ENCODE measurements at regions not wholly inside any gene's neighbourhood (a gene's known extent, or its start where the extent isn't known, plus 50 kb on each side); places are given as distances from the start of the nearest gene placed in this dataset.

DNA sequence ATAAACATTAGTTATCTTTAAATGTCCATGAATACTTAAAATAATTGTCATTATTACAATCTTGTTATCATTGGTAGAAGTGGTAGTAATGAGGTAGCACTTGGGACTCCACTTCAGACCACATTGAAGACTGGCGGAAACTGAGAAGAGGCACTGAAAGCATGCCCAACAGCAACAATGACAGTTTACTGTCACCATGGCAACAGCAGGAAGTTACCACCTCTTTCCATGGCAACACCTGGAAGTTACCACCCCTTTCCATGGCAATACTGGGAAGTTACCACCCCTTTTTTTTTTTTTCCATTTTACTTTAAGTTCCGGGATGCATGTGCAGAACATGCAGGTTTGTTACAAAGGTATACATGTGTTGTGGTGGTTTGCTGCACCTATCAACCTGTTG is 494.9 kb upstream of the RBFOX1 start:
- intact Hi-C loops (cut with DNase I; ENCODE audit: low total_unique reads) (no loop called here), in situ Hi-C loops (cut with MboI; ENCODE audit: low pct_ligation_motif_present in 1 of 4, low pct_unique_long_range_greater_than_20kb in 1 of 4, low sequenced_read_pairs in 3 of 4) (no loop called here)
- no peak for TF ChIP-seq POLR2A (IDR thresholded peaks at IDR 0.05)
- TF ChIP-seq EP300 (IDR thresholded peaks at IDR 0.05; ENCODE audit: low read depth), result no peak
- TF ChIP-seq POLR2AphosphoS5 (IDR thresholded peaks at IDR 0.05), result no peak
- TF ChIP-seq, protein P1, sequence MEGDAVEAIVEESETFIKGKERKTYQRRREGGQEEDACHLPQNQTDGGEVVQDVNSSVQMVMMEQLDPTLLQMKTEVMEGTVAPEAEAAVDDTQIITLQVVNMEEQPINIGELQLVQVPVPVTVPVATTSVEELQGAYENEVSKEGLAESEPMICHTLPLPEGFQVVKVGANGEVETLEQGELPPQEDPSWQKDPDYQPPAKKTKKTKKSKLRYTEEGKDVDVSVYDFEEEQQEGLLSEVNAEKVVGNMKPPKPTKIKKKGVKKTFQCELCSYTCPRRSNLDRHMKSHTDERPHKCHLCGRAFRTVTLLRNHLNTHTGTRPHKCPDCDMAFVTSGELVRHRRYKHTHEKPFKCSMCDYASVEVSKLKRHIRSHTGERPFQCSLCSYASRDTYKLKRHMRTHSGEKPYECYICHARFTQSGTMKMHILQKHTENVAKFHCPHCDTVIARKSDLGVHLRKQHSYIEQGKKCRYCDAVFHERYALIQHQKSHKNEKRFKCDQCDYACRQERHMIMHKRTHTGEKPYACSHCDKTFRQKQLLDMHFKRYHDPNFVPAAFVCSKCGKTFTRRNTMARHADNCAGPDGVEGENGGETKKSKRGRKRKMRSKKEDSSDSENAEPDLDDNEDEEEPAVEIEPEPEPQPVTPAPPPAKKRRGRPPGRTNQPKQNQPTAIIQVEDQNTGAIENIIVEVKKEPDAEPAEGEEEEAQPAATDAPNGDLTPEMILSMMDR (IDR thresholded peaks at IDR 0.05), result no peak
- H3K9me3 ChIP-seq, result peaks cover 0 to 3% of the 10 kb centered on the region in 2 donors
- H3K27ac ChIP-seq, result no peak overlapping the region
- H3K4me1 ChIP-seq, result no peaks in the 10 kb centered on the region
- H3K4me3 ChIP-seq, result no peak overlapping the region
- H3K36me3 ChIP-seq, result no peaks in the 10 kb centered on the region
- DNase-seq, result no peak
- WGBS, 2 donors (ENCODE audit: low coverage in 1 of 2), result 94 to 96% methylated on average over 2 of the region's 2 CpGs
- H3K27me3 ChIP-seq, result no peaks in the 10 kb centered on the region

DNA sequence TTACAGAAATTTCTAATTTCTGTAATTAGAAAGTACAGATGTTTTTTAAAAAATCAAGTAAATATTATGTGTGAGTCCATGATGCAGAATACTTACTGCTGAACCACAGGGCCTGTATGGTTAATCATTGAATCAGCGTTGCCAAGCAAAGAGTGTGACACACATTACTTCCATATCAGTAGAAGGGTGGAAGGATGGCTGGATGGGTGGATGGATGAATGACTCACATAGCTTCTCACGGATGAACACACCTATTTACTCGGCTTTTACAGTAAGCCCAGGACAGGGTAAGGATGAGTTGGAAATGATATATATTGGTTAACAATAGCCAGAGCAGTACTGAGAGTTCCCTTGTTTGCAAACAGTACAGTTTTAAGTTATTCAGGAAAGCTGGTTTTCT is 495.9 kb upstream of the RBFOX1 start:
- no peak overlapping the region for H3K4me3 ChIP-seq
- H3K9me3 ChIP-seq, result peaks cover 0 to 3% of the 10 kb centered on the region in 2 donors
- WGBS, 2 donors (ENCODE audit: low coverage in 1 of 2), result 76 to 84% methylated on average over 3 of the region's 3 CpGs
- no peak for DNase-seq
- no peak for TF ChIP-seq POLR2AphosphoS5 (IDR thresholded peaks at IDR 0.05)
- TF ChIP-seq, protein P1 (IDR thresholded peaks at IDR 0.05), result no peak
- no peak for TF ChIP-seq POLR2A (IDR thresholded peaks at IDR 0.05)
- TF ChIP-seq EP300 (IDR thresholded peaks at IDR 0.05; ENCODE audit: low read depth), result no peak
- no peaks in the 10 kb centered on the region for H3K27me3 ChIP-seq
- H3K36me3 ChIP-seq, result no peaks in the 10 kb centered on the region
- H3K27ac ChIP-seq, result no peak overlapping the region
- intact Hi-C loops (cut with DNase I; ENCODE audit: low total_unique reads), result no loop called here
- in situ Hi-C loops (cut with MboI; ENCODE audit: low pct_ligation_motif_present in 1 of 4, low pct_unique_long_range_greater_than_20kb in 1 of 4, low sequenced_read_pairs in 3 of 4), result no loop called here
- no peaks in the 10 kb centered on the region for H3K4me1 ChIP-seq

DNA sequence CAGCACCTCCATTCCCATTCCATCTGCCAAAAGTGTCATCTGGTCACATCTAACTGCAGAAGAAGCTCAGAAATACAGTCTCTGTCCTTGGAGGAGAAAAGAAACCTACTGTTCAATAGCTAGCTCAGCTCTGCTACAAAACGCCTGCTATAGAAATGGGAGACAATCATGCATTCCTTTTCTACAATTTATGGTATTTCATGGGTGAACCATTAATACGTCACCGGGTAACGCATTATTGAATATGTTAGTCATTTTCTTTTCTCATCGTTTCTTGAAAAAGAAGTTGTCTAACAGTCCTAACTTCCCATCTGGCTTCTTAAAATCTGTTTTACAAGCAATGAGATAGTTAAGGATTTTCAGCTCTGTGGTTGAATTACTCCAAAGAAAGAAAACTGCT is 496.7 kb upstream of the RBFOX1 start:
- DNase-seq, result no peak
- no peak overlapping the region for H3K27ac ChIP-seq
- no peak overlapping the region for H3K4me3 ChIP-seq
- intact Hi-C loops (cut with DNase I; ENCODE audit: low total_unique reads) (loop anchor here (1.0 kb wide), 1 partner anchor 16 kb away; no protein-coding TSS in a partner anchor), in situ Hi-C loops (cut with MboI; ENCODE audit: low pct_ligation_motif_present in 1 of 4, low pct_unique_long_range_greater_than_20kb in 1 of 4, low sequenced_read_pairs in 3 of 4) (no loop called here)
- H3K36me3 ChIP-seq, result no peaks in the 10 kb centered on the region
- WGBS, 2 donors (ENCODE audit: low coverage in 1 of 2), result 80 to 86% methylated on average over 5 of the region's 5 CpGs
- no peaks in the 10 kb centered on the region for H3K27me3 ChIP-seq
- H3K9me3 ChIP-seq, result peaks cover 0 to 3% of the 10 kb centered on the region in 2 donors
- no peaks in the 10 kb centered on the region for H3K4me1 ChIP-seq
- TF ChIP-seq, protein P1 (IDR thresholded peaks at IDR 0.05), result no peak
- TF ChIP-seq POLR2A (IDR thresholded peaks at IDR 0.05) (no peak), EP300 (IDR thresholded peaks at IDR 0.05; ENCODE audit: low read depth) (no peak), POLR2AphosphoS5 (IDR thresholded peaks at IDR 0.05) (no peak)

DNA sequence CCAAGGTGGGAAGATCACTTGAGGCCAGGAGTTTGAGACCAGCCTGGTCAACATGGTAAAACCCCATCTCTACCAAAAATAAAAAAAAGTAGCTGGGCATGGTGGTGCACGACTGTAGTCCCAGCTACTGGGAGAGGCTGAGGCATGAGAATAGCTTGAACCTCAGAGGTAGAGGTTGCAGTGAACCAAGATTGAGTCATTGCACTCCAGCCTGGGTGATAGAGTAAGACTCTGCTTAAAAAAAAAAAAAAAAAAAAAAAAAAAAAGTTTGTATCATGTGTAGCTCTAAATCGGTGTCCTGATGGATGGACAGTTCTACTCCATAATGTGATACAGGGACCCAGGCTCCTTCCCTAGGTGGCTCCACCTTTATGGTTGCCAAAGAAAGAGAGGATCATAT is 497.1 kb upstream of the RBFOX1 start:
- H3K4me3 ChIP-seq, result no peak overlapping the region
- TF ChIP-seq, protein P1 (IDR thresholded peaks at IDR 0.05), result no peak
- TF ChIP-seq POLR2AphosphoS5 (IDR thresholded peaks at IDR 0.05), result no peak
- TF ChIP-seq EP300 (IDR thresholded peaks at IDR 0.05; ENCODE audit: low read depth), result no peak
- TF ChIP-seq POLR2A (IDR thresholded peaks at IDR 0.05), result no peak

More for the DNA sequence above, 497.1 kb upstream of the RBFOX1 start:
- DNase-seq, result no peak
- no peak overlapping the region for H3K27ac ChIP-seq
- intact Hi-C loops (cut with DNase I; ENCODE audit: low total_unique reads), result loop anchor here (1.0 kb wide), 1 partner anchor 15 kb away; no protein-coding TSS in a partner anchor
- H3K27me3 ChIP-seq, result no peaks in the 10 kb centered on the region
- in situ Hi-C loops (cut with MboI; ENCODE audit: low pct_ligation_motif_present in 1 of 4, low pct_unique_long_range_greater_than_20kb in 1 of 4, low sequenced_read_pairs in 3 of 4), result no loop called here
- peaks cover 0 to 3% of the 10 kb centered on the region in 2 donors for H3K9me3 ChIP-seq
- no peaks in the 10 kb centered on the region for H3K36me3 ChIP-seq
- H3K4me1 ChIP-seq, result no peaks in the 10 kb centered on the region
- 89 to 92% methylated on average over 2 of the region's 2 CpGs for WGBS, 2 donors (ENCODE audit: low coverage in 1 of 2)

All from transverse colon (tissue), 4 donors.